Mesendoderm (in vitro differentiated cells): ENCODE measurements at regions not wholly inside any gene's neighbourhood (a gene's known extent, or its start where the extent isn't known, plus 50 kb on each side); places are given as distances from the start of the nearest gene placed in this dataset.

Experiments used
- DNase-seq: peaks from one replicate; pipeline ENCODE4 v3.0.0; 2013
- H2AK5ac ChIP-seq: 2 replicates; pipeline ENCODE4 v1.6.1; 2013; ENCODE audit warnings: low read length, inconsistent platforms
- H2BK120ac ChIP-seq: 2 replicates; pipeline ENCODE4 v1.6.1; 2013; ENCODE audit warnings: low read depth, mild to moderate bottlenecking, low read length, moderate library complexity, mixed read lengths
- H2BK15ac ChIP-seq: replicated peaks from 2 replicates; pipeline ENCODE4 v1.6.1; 2013; ENCODE audit warnings: low read depth, mild to moderate bottlenecking, moderate library complexity
- H2BK5ac ChIP-seq: 2 replicates; pipeline ENCODE4 v1.6.1; 2013; ENCODE audit warnings: low read length, inconsistent platforms
- H3K18ac ChIP-seq: 2 replicates; pipeline ENCODE4 v1.6.1; 2013; ENCODE audit warnings: mild to moderate bottlenecking, low read length, mixed read lengths
- H3K23ac ChIP-seq: one replicate; pipeline ENCODE4 v1.6.1; 2013; ENCODE audit warnings: low read length
- H3K27ac ChIP-seq: 2 replicates; pipeline ENCODE4 v1.5.1; 2013; ENCODE audit warnings: low read depth, mild to moderate bottlenecking, inconsistent platforms, low read length, moderate library complexity
- H3K27me3 ChIP-seq: 2 replicates; pipeline ENCODE4 v1.6.1; 2013; ENCODE audit warnings: low read length, control low read depth, mild to moderate bottlenecking, inconsistent platforms; ENCODE audit not compliant: insufficient read depth, poor library complexity
- H3K36me3 ChIP-seq: 2 replicates; pipeline ENCODE4 v1.6.1; 2013; ENCODE audit warnings: low read length, inconsistent platforms; ENCODE audit not compliant: control insufficient read depth, insufficient read depth
- H3K4ac ChIP-seq: one replicate; pipeline ENCODE4 v1.6.1; 2013; ENCODE audit warnings: low read depth, mild to moderate bottlenecking, low read length, moderate library complexity
- H3K4me1 ChIP-seq: 2 replicates; pipeline ENCODE4 v1.6.1; 2013; ENCODE audit warnings: low read depth, low read length, inconsistent platforms; ENCODE audit not compliant: control insufficient read depth
- H3K4me2 ChIP-seq: 2 replicates; pipeline ENCODE4 v1.6.1; 2013; ENCODE audit warnings: low read length
- H3K4me3 ChIP-seq: 2 replicates; pipeline ENCODE4 v1.5.1; 2013; ENCODE audit warnings: mild to moderate bottlenecking, low read length
- H3K56ac ChIP-seq: one replicate; pipeline ENCODE4 v1.6.1; 2013; ENCODE audit warnings: low read length
- H3K79me1 ChIP-seq: 2 replicates; pipeline ENCODE4 v1.6.1; 2013; ENCODE audit warnings: low read length, inconsistent platforms
- H3K79me2 ChIP-seq: 2 replicates; pipeline ENCODE4 v1.6.1; 2013; ENCODE audit warnings: mild to moderate bottlenecking, low read length; ENCODE audit not compliant: control insufficient read depth, insufficient read depth
- H3K9ac ChIP-seq: 2 replicates; pipeline ENCODE4 v1.6.1; 2013; ENCODE audit warnings: low read length, inconsistent platforms
- H4K5ac ChIP-seq: one replicate; pipeline ENCODE4 v1.6.1; 2013; ENCODE audit warnings: low read length
- H4K8ac ChIP-seq: one replicate; pipeline ENCODE4 v1.6.1; 2013; ENCODE audit warnings: low read depth, mild to moderate bottlenecking, control low read depth, low read length, moderate library complexity
- WGBS: extraction: QIAGEN DNeasy Blood & Tissue Kit; methylation state at CpG from one replicate; pipeline ENCODE4 v1.1.7; 2013; ENCODE audit warnings: low lambda C conversion rate, missing lambda C conversion rate; ENCODE audit not compliant: insufficient coverage; ENCODE audit errors: extremely low coverage; 5-methylcytosine and 5-hydroxymethylcytosine counted together

- peak; percentile 12 for DNase-seq
- Histone ChIP-seq H3K4ac (no peak overlapping the region), H2BK15ac (no peak overlapping the region), H3K18ac (no peak overlapping the region), H3K79me2 (no peaks in the 10 kb centered on the region), H2BK120ac (no peak overlapping the region), H4K8ac (no peak overlapping the region), H3K9ac (no peak overlapping the region), H2AK5ac (no peak overlapping the region), H3K79me1 (no peaks in the 10 kb centered on the region), H3K23ac (no peak overlapping the region), H3K36me3 (no peaks in the 10 kb centered on the region), H3K4me1 (no peaks in the 10 kb centered on the region), H3K4me2 (no peak overlapping the region), H3K27me3 (no peaks in the 10 kb centered on the region), H4K5ac (no peak overlapping the region), H3K56ac (no peak overlapping the region), H2BK5ac (no peak overlapping the region), H3K27ac (no peak overlapping the region), H3K4me3 (no peak overlapping the region)
- WGBS, result no CpG with 5 or more reads among the region's 1 CpG
These were observed 952.7 kb upstream of the KCND2 start for GRCh38 chr7:119320316-119320715.

GRCh38 chr7:119329715-119330114 lies 943.3 kb upstream of the KCND2 start:
- no peak overlapping the region for H2AK5ac ChIP-seq
- H3K56ac ChIP-seq, result no peak overlapping the region
- H3K4ac ChIP-seq, result no peak overlapping the region
- no peak overlapping the region for H4K5ac ChIP-seq
- no peaks in the 10 kb centered on the region for H3K27me3 ChIP-seq
- no peaks in the 10 kb centered on the region for H3K4me1 ChIP-seq
- H3K79me2 ChIP-seq, result no peaks in the 10 kb centered on the region
- H3K27ac ChIP-seq, result no peak overlapping the region
- no peaks in the 10 kb centered on the region for H3K36me3 ChIP-seq
- no peak for DNase-seq
- H3K79me1 ChIP-seq, result no peaks in the 10 kb centered on the region
- H3K4me2 ChIP-seq, result no peak overlapping the region
- H2BK15ac ChIP-seq, result no peak overlapping the region
- H3K23ac ChIP-seq, result no peak overlapping the region
- no peak overlapping the region for H2BK5ac ChIP-seq
- H4K8ac ChIP-seq, result no peak overlapping the region
- no peak overlapping the region for H3K4me3 ChIP-seq
- H2BK120ac ChIP-seq, result no peak overlapping the region
- WGBS, result no CpG with 5 or more reads among the region's 5 CpGs
- no peak overlapping the region for H3K9ac ChIP-seq
- H3K18ac ChIP-seq, result no peak overlapping the region

- Histone ChIP-seq H2BK120ac (no peak overlapping the region), H3K9ac (no peak overlapping the region), H2BK5ac (no peak overlapping the region), H3K56ac (no peak overlapping the region), H4K8ac (no peak overlapping the region), H4K5ac (no peak overlapping the region), H2AK5ac (no peak overlapping the region), H3K4ac (no peak overlapping the region), H3K27me3 (no peaks in the 10 kb centered on the region), H3K18ac (no peak overlapping the region), H3K79me1 (no peaks in the 10 kb centered on the region), H3K36me3 (no peaks in the 10 kb centered on the region), H3K4me1 (no peaks in the 10 kb centered on the region), H2BK15ac (no peak overlapping the region), H3K79me2 (no peaks in the 10 kb centered on the region), H3K23ac (no peak overlapping the region), H3K4me3 (no peak overlapping the region), H3K27ac (no peak overlapping the region), H3K4me2 (no peak overlapping the region)
- WGBS, result no CpG with 5 or more reads among the region's 2 CpGs
- no peak for DNase-seq
These were observed 937.6 kb upstream of the KCND2 start for GRCh38 chr7:119335405-119335804.

GRCh38 chr7:119341822-119342221 lies 931.2 kb upstream of the KCND2 start:
- Histone ChIP-seq H3K4ac (no peak overlapping the region), H3K23ac (no peak overlapping the region), H3K4me1 (no peaks in the 10 kb centered on the region), H4K8ac (no peak overlapping the region), H3K4me2 (no peak overlapping the region), H2BK5ac (no peak overlapping the region), H3K79me1 (no peaks in the 10 kb centered on the region), H4K5ac (no peak overlapping the region), H3K18ac (no peak overlapping the region), H3K4me3 (no peak overlapping the region), H2AK5ac (no peak overlapping the region), H3K56ac (no peak overlapping the region), H3K27ac (no peak overlapping the region), H3K36me3 (no peaks in the 10 kb centered on the region), H3K79me2 (no peaks in the 10 kb centered on the region), H3K27me3 (no peaks in the 10 kb centered on the region), H2BK120ac (no peak overlapping the region), H3K9ac (no peak overlapping the region), H2BK15ac (no peak overlapping the region)
- WGBS, result no CpG with 5 or more reads among the region's 5 CpGs
- no peak for DNase-seq

- Histone ChIP-seq H2BK15ac (no peak overlapping the region), H3K4ac (no peak overlapping the region), H2BK120ac (no peak overlapping the region), H3K79me1 (no peaks in the 10 kb centered on the region), H3K36me3 (no peaks in the 10 kb centered on the region), H2AK5ac (no peak overlapping the region), H3K18ac (no peak overlapping the region), H3K4me1 (no peaks in the 10 kb centered on the region), H2BK5ac (no peak overlapping the region), H3K27me3 (no peaks in the 10 kb centered on the region), H3K9ac (no peak overlapping the region), H3K56ac (no peak overlapping the region), H3K79me2 (no peaks in the 10 kb centered on the region), H4K8ac (no peak overlapping the region), H3K27ac (no peak overlapping the region), H3K4me2 (no peak overlapping the region), H3K4me3 (no peak overlapping the region), H3K23ac (no peak overlapping the region), H4K5ac (no peak overlapping the region)
- WGBS, result no CpG with 5 or more reads among the region's 1 CpG
- DNase-seq, result no peak
These were observed 929.7 kb upstream of the KCND2 start for GRCh38 chr7:119343289-119343688.

- Histone ChIP-seq H3K18ac (no peak overlapping the region), H2AK5ac (no peak overlapping the region), H4K8ac (no peak overlapping the region), H3K79me1 (no peaks in the 10 kb centered on the region), H3K36me3 (no peaks in the 10 kb centered on the region), H2BK15ac (no peak overlapping the region), H3K23ac (no peak overlapping the region), H3K4me1 (no peaks in the 10 kb centered on the region), H3K27me3 (no peaks in the 10 kb centered on the region), H3K4me2 (no peak overlapping the region), H3K27ac (no peak overlapping the region), H3K79me2 (no peaks in the 10 kb centered on the region), H4K5ac (no peak overlapping the region), H2BK5ac (no peak overlapping the region), H3K56ac (no peak overlapping the region), H3K4ac (no peak overlapping the region), H3K9ac (no peak overlapping the region), H3K4me3 (no peak overlapping the region), H2BK120ac (no peak overlapping the region)
- WGBS, result no CpG with 5 or more reads among the region's 2 CpGs
- DNase-seq, result no peak
These were observed 928.5 kb upstream of the KCND2 start for GRCh38 chr7:119344466-119344865.
